GM10266 (cell line): ENCODE measurements at regions not wholly inside any gene's neighbourhood (a gene's known extent, or its start where the extent isn't known, plus 50 kb on each side); places are given as distances from the start of the nearest gene placed in this dataset.

Experiments used
- DNase-seq: peaks from one replicate; pipeline ENCODE4 v3.0.0; 2012; ENCODE audit errors: extremely low spot score
- TF ChIP-seq, protein P1 (sequence below): IDR thresholded peaks from 2 replicates; pipeline ENCODE4 v1.5.1; 2012; ENCODE audit warnings: mild to moderate bottlenecking, low read depth; ENCODE audit not compliant: control insufficient read depth, insufficient read depth; ENCODE audit errors: missing control alignments

DNA sequence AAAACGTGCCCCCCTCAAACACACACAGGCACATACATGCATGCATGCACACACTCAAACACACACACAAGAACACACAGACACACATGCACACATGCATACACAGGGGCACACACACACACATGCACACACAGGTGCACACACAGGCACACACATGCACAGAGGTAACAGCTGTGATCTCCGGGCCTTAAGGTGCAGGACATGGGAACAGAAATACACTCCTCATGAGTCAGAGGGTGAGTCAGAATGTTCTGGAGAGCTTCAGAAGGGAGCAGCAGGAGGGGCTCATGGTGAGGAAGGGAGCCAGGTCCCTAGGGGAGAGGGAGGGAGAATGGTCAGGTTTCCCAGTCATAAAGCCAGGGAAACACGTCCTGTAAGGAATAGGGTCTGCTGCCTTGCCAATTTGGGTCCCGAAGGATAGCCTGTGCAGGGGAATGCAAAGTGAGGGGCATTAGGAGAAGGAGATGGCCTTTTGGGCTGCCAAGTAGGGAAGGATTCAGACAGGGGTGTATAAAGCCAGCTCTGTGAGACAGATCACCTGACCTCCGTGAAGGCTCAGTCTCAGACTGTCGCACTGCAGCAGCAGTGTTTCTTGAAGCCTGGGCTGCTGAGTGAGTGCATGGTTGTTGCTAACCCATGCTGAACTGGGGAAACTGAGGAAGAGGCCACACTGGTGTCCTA is 123.9 kb downstream of the MAFB start:
- no peak for DNase-seq
- TF ChIP-seq, protein P1, sequence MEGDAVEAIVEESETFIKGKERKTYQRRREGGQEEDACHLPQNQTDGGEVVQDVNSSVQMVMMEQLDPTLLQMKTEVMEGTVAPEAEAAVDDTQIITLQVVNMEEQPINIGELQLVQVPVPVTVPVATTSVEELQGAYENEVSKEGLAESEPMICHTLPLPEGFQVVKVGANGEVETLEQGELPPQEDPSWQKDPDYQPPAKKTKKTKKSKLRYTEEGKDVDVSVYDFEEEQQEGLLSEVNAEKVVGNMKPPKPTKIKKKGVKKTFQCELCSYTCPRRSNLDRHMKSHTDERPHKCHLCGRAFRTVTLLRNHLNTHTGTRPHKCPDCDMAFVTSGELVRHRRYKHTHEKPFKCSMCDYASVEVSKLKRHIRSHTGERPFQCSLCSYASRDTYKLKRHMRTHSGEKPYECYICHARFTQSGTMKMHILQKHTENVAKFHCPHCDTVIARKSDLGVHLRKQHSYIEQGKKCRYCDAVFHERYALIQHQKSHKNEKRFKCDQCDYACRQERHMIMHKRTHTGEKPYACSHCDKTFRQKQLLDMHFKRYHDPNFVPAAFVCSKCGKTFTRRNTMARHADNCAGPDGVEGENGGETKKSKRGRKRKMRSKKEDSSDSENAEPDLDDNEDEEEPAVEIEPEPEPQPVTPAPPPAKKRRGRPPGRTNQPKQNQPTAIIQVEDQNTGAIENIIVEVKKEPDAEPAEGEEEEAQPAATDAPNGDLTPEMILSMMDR: no peak

DNA sequence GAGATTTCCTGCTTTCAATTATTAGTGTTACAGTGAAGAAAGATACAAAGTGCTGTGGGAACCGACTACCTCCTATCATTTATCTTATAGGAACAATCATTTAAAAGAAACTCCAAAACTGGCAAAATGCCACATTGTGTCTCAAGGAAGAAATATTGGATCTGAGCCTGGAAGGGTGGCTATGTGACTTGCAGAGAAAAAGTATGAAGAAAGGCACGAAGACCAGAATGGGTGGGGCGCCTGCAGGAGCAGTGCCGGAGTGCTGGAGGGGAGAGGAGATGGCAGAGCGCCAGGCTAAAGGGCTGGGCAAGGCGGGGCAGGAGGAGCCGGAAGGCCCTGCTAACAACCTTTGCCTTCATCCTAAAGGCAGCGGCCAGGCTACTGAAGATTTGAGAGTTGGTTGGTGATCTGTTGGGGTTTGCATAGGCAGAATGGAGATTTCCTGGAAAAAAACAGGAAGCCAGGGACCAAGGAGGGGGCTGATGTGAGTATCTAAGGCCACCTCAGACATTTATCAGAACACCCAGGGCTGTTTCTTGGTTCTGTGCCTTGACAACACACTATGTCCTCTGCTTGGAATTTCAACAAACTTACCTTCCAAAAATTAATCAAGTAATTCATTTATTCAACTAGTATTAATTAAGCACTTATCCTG is 125.6 kb downstream of the MAFB start:
- no peak for DNase-seq
- TF ChIP-seq, protein P1: no peak

DNA sequence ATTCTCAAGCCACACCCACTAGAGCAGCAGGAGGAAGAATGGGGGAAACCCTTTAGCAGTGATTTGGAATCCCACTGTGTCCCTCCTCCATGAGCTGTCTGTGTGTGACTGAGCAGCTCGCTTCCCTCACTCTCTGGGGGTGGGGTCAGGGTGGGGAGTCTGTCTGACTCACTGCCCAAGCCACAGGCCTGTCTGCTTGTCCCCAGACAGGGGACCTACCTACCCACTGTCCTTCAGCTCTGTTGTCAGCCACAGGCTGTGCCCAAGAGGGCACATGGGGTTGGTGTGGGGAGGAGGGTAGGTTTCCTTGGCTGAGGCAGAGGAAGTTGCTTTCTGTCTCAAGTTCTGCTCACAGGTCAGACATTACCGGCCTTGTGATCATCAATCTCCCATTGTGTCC is 127.0 kb downstream of the MAFB start:
- TF ChIP-seq, protein P1: no peak
- no peak for DNase-seq

DNA sequence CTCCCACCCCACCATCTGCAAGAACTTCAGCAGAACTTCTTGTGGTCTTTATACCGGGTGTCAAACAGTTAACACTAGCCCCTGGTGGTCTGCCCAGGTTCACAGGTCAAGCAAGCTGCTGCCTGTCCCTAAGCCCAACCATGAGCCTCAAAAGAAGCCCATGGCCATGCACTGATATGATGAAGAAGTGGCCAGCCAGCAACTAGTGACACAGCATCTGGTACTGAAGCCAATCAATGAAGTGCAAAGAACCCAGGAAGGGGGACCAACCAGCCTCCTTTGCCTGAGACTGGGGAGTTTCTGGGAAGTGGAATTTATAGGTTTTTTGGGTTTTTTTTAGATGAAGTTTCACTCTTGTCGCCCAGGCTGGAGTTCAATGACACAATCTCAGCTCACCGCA is 127.8 kb downstream of the MAFB start:
- no peak for DNase-seq
- TF ChIP-seq, protein P1: no peak

DNA sequence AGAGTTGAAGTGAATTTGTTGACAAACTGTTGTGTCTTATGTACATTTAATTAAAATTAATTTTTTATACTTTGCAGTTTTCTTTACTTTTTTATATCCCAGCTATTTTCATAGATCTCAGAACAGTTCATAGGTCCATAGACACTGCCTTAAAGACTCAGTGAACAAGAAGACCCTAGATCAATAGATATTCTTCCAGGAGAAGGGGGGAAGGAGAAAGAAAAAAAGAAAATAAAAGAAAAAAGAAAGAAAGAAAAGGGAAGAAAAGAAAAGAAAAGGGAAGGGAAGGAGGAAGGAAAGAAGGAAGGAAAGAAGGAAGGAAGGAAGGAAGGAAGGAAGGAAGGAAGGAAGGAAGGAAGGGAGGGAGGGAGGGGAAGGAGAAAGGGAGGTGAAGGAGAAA is 130.8 kb downstream of the MAFB start:
- TF ChIP-seq, protein P1: no peak
- DNase-seq: no peak

DNA sequence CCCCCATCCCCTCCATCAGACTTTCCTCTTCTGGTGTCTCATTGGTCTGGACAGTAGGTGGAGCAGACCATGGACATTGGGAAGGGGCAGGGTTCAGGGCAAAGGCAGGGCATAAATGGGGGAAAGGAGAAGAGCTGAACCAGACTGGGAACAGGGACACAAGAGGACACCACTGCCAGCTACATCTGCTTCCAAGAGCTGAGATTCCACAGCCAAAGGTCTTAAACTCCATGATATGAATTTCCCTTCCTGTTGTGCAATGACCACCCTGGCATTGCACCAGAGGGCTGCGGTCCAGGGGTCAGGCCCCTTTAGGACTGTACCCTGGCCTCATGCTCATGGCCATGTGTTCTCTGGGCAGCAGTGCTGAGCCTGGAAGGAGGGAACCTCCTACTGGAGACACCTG is 137.9 kb downstream of the MAFB start:
- DNase-seq: no peak
- TF ChIP-seq, protein P1: no peak

DNA sequence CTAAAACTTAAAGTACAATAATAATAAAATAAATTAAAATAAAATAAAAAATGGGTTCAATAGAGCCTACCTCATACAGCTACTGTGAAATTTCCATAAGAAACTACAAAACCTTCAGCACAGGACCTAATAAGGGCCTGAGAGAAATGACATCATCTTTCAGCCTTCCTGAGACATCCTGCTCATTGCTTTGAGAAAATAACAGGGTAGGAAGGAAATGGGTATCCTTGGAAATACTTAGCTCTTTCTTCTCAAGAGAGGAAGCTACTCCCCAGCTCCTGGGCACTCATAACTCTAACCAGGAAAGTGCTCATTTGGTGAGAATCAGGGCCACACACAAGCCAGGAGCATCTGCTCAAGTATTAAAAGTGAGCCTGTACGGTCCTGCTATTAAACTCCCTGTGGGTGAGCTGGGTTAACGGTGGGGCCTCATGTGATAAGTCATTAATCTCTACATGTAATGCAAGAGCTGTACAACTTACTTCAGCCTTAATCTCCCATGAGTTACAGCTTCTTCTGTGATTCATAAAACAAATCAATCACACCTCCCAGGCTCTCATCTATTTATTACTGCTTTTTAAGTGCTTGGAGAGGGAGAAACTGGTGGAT is 141.4 kb downstream of the MAFB start:
- TF ChIP-seq, protein P1: no peak
- DNase-seq: no peak
